H1 (cell line): ENCODE measurements at regions not wholly inside any gene's neighbourhood (a gene's known extent, or its start where the extent isn't known, plus 50 kb on each side); places are given as distances from the start of the nearest gene placed in this dataset.

Experiments used
- CTCF ChIA-PET: fragments of 300-600 bp; sonication (Branson Sonifier 250); formaldehyde crosslinking; loops from one replicate; lab custom pipeline; 2021; ENCODE audit not compliant: partially characterized antibody; lab: Charles Lee
- POLR2A ChIA-PET: fragments of 300-600 bp; sonication (Branson Sonifier 250); formaldehyde crosslinking; loops from one replicate; lab custom pipeline; 2021; ENCODE audit warnings: inconsistent platforms; ENCODE audit not compliant: partially characterized antibody; lab: Charles Lee
- DNase-seq, 2 experiments: peaks; one replicate each; pipeline versions ENCODE4 v3.0.0 to v3.0.0-alpha.2; 2010 to 2022; ENCODE audit warnings: low spot score in 2 of 2, low read depth in 1 of 2, mixed read lengths in 1 of 2
- FAIRE-seq: peaks from 2 replicates; lab custom pipeline; 2011; peaks lifted over from hg19 to GRCh38; lab: Jason Lieb, UNC
- H2AFZ ChIP-seq: 2 replicates; pipeline ENCODE4 v1.8.1; 2012; ENCODE audit warnings: low read length, inconsistent platforms
- H2AK5ac ChIP-seq: 2 replicates; pipeline ENCODE4 v1.6.1; 2013; ENCODE audit warnings: low read depth, low read length
- H2BK120ac ChIP-seq: replicated peaks from 2 replicates; pipeline ENCODE3; 2013; ENCODE audit warnings: low read depth, low read length, inconsistent platforms
- H2BK12ac ChIP-seq: 2 replicates; pipeline ENCODE4 v1.6.1; 2013; ENCODE audit warnings: low read depth, low read length
- H2BK15ac ChIP-seq: 2 replicates; pipeline ENCODE4 v1.6.1; 2013; ENCODE audit warnings: low read length
- H2BK20ac ChIP-seq: 2 replicates; pipeline ENCODE4 v1.6.1; 2013; ENCODE audit warnings: low read length
- H2BK5ac ChIP-seq: 2 replicates; pipeline ENCODE4 v1.6.1; 2013; ENCODE audit warnings: low read depth, low read length
- H3K14ac ChIP-seq: 2 replicates; pipeline ENCODE4 v1.6.1; 2013; ENCODE audit warnings: inconsistent platforms; ENCODE audit not compliant: insufficient read length
- H3K18ac ChIP-seq: 2 replicates; pipeline ENCODE4 v1.6.1; 2013; ENCODE audit warnings: low read length; ENCODE audit errors: extremely low read depth
- H3K23ac ChIP-seq: 2 replicates; pipeline ENCODE4 v1.6.1; 2013; ENCODE audit warnings: inconsistent platforms; ENCODE audit not compliant: insufficient read length
- H3K23me2 ChIP-seq: 2 replicates; pipeline ENCODE4 v1.6.1; 2013; ENCODE audit warnings: low read depth, low read length
- H3K27ac ChIP-seq: 2 replicates; pipeline ENCODE4 v1.6.1; 2011; ENCODE audit warnings: low read depth, low read length, inconsistent platforms
- H3K27me3 ChIP-seq, 4 experiments: replicated peaks in 1 of 4; 1 replicate in 1 of 4; 2 replicates in 3 of 4; pipeline versions ENCODE4 v1.6.1 to v1.8.1; 2011 to 2013; ENCODE audit warnings: low read length in 3 of 4, mild to moderate bottlenecking in 3 of 4, inconsistent platforms in 2 of 4, mixed read lengths in 2 of 4, moderate library complexity in 1 of 4; ENCODE audit not compliant: control insufficient read depth in 3 of 4, insufficient read depth in 3 of 4; ENCODE audit errors: extremely low read depth in 1 of 4
- H3K36me3 ChIP-seq, 4 experiments: 2 replicates each; pipeline versions ENCODE4 v1.6.1 to v1.8.1; 2011 to 2013; ENCODE audit warnings: mild to moderate bottlenecking in 4 of 4, low read length in 3 of 4, moderate library complexity in 2 of 4, control low read depth in 1 of 4, inconsistent platforms in 1 of 4; ENCODE audit not compliant: insufficient read depth in 4 of 4, control insufficient read depth in 2 of 4
- H3K4ac ChIP-seq: replicated peaks from 2 replicates; pipeline ENCODE3; 2013; ENCODE audit warnings: low read length, low read depth, mixed read lengths, inconsistent platforms; ENCODE audit not compliant: insufficient read length
- H3K4me1 ChIP-seq, 4 experiments: replicated peaks in 1 of 4; 1 replicate in 1 of 4; 2 replicates in 3 of 4; pipeline versions ENCODE4 v1.6.1 to v1.8.1; 2011 to 2013; ENCODE audit warnings: low read length in 3 of 4, inconsistent platforms in 2 of 4, mixed read lengths in 1 of 4; ENCODE audit not compliant: insufficient read depth in 4 of 4, control insufficient read depth in 3 of 4
- H3K4me2 ChIP-seq, 2 experiments: 2 replicates each; pipeline versions ENCODE4 v1.6.1 to v1.8.1; 2011 to 2013; ENCODE audit warnings: low read depth in 2 of 2, low read length in 2 of 2, control low read depth in 1 of 2, inconsistent platforms in 1 of 2, mild to moderate bottlenecking in 1 of 2; ENCODE audit not compliant: insufficient read depth in 1 of 2
- H3K4me3 ChIP-seq, 4 experiments: fragments of 200-600, 300-600 bp in 1 of 4; sonication (generic), shearing (Covaris generic), sonication (Bioruptor Twin) in 1 of 4; 2 replicates each; pipeline versions ENCODE4 v1.5.1 to v1.8.1; 2011 to 2016; ENCODE audit warnings: low read length in 4 of 4, low read depth in 3 of 4, control low read depth in 2 of 4, inconsistent platforms in 2 of 4, mild to moderate bottlenecking in 2 of 4, mixed read lengths in 1 of 4, moderate library complexity in 1 of 4; ENCODE audit not compliant: insufficient read depth in 2 of 4; ENCODE audit errors: extremely low read depth in 1 of 4
- H3K56ac ChIP-seq: replicated peaks from 2 replicates; pipeline ENCODE3; 2013; ENCODE audit warnings: low read depth, mild to moderate bottlenecking, mixed read lengths, low read length, inconsistent platforms; ENCODE audit not compliant: insufficient read length
- H3K79me1 ChIP-seq: 2 replicates; pipeline ENCODE4 v1.6.1; 2013; ENCODE audit warnings: low read depth, low read length, control low read depth
- H3K79me2 ChIP-seq, 2 experiments: 2 replicates each; pipeline versions ENCODE4 v1.6.1 to v1.8.1; 2012 to 2013; ENCODE audit warnings: low read length in 2 of 2, mild to moderate bottlenecking in 2 of 2, inconsistent platforms in 1 of 2; ENCODE audit not compliant: insufficient read depth in 2 of 2, control insufficient read depth in 1 of 2
- H3K9ac ChIP-seq, 4 experiments: replicated peaks in 1 of 4; 1 replicate in 1 of 4; 2 replicates in 3 of 4; pipeline versions ENCODE4 v1.6.1 to v1.8.1; 2011 to 2013; ENCODE audit warnings: low read depth in 3 of 4, low read length in 3 of 4, control low read depth in 2 of 4, mild to moderate bottlenecking in 2 of 4, moderate library complexity in 2 of 4, inconsistent platforms in 1 of 4; ENCODE audit errors: extremely low read depth in 1 of 4
- H3K9me3 ChIP-seq, 2 experiments: 2 replicates each; pipeline versions ENCODE4 v1.6.1 to v1.8.1; 2012 to 2013; ENCODE audit warnings: mild to moderate bottlenecking in 2 of 2, moderate library complexity in 2 of 2, control low read depth in 1 of 2, inconsistent platforms in 1 of 2, low read depth in 1 of 2, low read length in 1 of 2, mixed read lengths in 1 of 2; ENCODE audit not compliant: insufficient read depth in 2 of 2
- H4K20me1 ChIP-seq, 2 experiments: replicated peaks in 1 of 2; 2 replicates each; pipeline versions ENCODE3 to v1.8.1; 2011 to 2013; ENCODE audit warnings: inconsistent platforms in 2 of 2, low read length in 2 of 2, mild to moderate bottlenecking in 1 of 2; ENCODE audit not compliant: insufficient read depth in 2 of 2, control insufficient read depth in 1 of 2
- H4K5ac ChIP-seq: 2 replicates; pipeline ENCODE4 v1.6.1; 2013; ENCODE audit warnings: low read length, low read depth, mixed read lengths, inconsistent platforms; ENCODE audit not compliant: insufficient read length
- H4K8ac ChIP-seq: 2 replicates; pipeline ENCODE4 v1.8.0; 2013; ENCODE audit warnings: mild to moderate bottlenecking, moderate library complexity, low read length, inconsistent platforms; ENCODE audit not compliant: insufficient read depth; ENCODE audit errors: extremely low read depth
- H4K91ac ChIP-seq: replicated peaks from 2 replicates; pipeline ENCODE3; 2013; ENCODE audit warnings: low read length, mixed read lengths, inconsistent platforms; ENCODE audit not compliant: insufficient read length
- BRCA1 ChIP-seq: IDR thresholded peaks from 2 replicates; pipeline ENCODE4 v1.6.1; 2012; ENCODE audit warnings: low read depth, low read length, improper control_type of control experiment
- E2F6 ChIP-seq: IDR thresholded peaks from 2 replicates; pipeline ENCODE4 v1.6.1; 2012; ENCODE audit warnings: inconsistent platforms
- FOSL1 ChIP-seq: IDR thresholded peaks from 2 replicates; pipeline ENCODE4 v1.6.1; 2011; ENCODE audit warnings: mild to moderate bottlenecking, low read depth, low read length, moderate library complexity; ENCODE audit not compliant: insufficient read depth
- GTF2F1 ChIP-seq: IDR thresholded peaks from 2 replicates; pipeline ENCODE4 v1.6.1; 2012; ENCODE audit warnings: low read depth, low read length, improper control_type of control experiment, borderline replicate concordance
- JUN ChIP-seq: IDR thresholded peaks from 2 replicates; pipeline ENCODE4 v1.6.1; 2011; ENCODE audit warnings: low read depth, mild to moderate bottlenecking, improper control_type of control experiment, low read length
- KDM5A ChIP-seq: fragments of 200-600 bp; IDR thresholded peaks from 2 replicates; pipeline ENCODE4 v1.7.1; 2012; ENCODE audit warnings: mild to moderate bottlenecking, low read length, inconsistent platforms, mixed read lengths
- NRF1 ChIP-seq: IDR thresholded peaks from 2 replicates; pipeline ENCODE4 v1.6.1; 2011; ENCODE audit warnings: mild to moderate bottlenecking, low read depth, low read length, improper control_type of control experiment
- POLR2A ChIP-seq, 2 experiments: IDR thresholded peaks; 1 replicate in 1 of 2; 2 replicates in 1 of 2; pipeline ENCODE4 v1.6.1; 2011; ENCODE audit warnings: low read depth in 2 of 2, low read length in 2 of 2, mild to moderate bottlenecking in 2 of 2; ENCODE audit errors: control extremely low read depth in 1 of 2
- RFX5 ChIP-seq: IDR thresholded peaks from 2 replicates; pipeline ENCODE4 v1.6.1; 2011; ENCODE audit warnings: low read depth, low read length, improper control_type of control experiment, borderline replicate concordance
- SIX5 ChIP-seq: IDR thresholded peaks from 2 replicates; pipeline ENCODE4 v1.6.1; 2011; ENCODE audit warnings: mild to moderate bottlenecking, low read depth, low read length
- SP1 ChIP-seq: IDR thresholded peaks from 2 replicates; pipeline ENCODE4 v1.6.1; 2011; ENCODE audit warnings: low read depth, low read length
- TAF1 ChIP-seq: IDR thresholded peaks from 2 replicates; pipeline ENCODE4 v1.6.1; 2011; ENCODE audit warnings: mild to moderate bottlenecking, low read depth, low read length
- ZNF274 ChIP-seq: IDR thresholded peaks from 2 replicates; pipeline ENCODE4 v1.7.0; 2012; ENCODE audit warnings: low read length, borderline replicate concordance; ENCODE audit errors: extremely low read depth
- whole genome bisulfite sequencing, 2 experiments: shearing (Covaris generic) in 1 of 2; methylation state at CpG; one replicate each; pipeline versions ENCODE4 v1.1.6 to v1.1.7; 2013 to 2015; ENCODE audit warnings: low lambda C conversion rate in 2 of 2, mixed read lengths in 2 of 2, inconsistent platforms in 1 of 2, low coverage in 1 of 2, missing lambda C conversion rate in 1 of 2; ENCODE audit not compliant: insufficient replicate concordance in 2 of 2, insufficient coverage in 1 of 2, insufficient read length in 1 of 2; ENCODE audit errors: extremely low coverage in 1 of 2, missing lambda C conversion rate in 1 of 2; 5-methylcytosine and 5-hydroxymethylcytosine counted together

- Histone ChIP-seq H3K4me2 (no peak overlapping the region), H3K27ac (no peak overlapping the region), H3K9ac (no peak overlapping the region), H3K9me3 (no peaks in the 10 kb centered on the region), H3K36me3 (no peaks in the 10 kb centered on the region), H2AFZ (no peak overlapping the region), H3K4me1 (no peaks in the 10 kb centered on the region; a peak in 1 of 7 replicates), H4K5ac (no peak overlapping the region), H4K20me1 (no peaks in the 10 kb centered on the region), H3K56ac (no peak overlapping the region), H3K4me3 (no peak overlapping the region), H2AK5ac (no peak overlapping the region), H2BK20ac (no peak overlapping the region), H3K18ac (no peak overlapping the region), H3K4ac (no peak overlapping the region), H3K14ac (no peak overlapping the region), H3K23me2 (no peaks in the 10 kb centered on the region), H4K91ac (no peak overlapping the region), H2BK120ac (no peak overlapping the region), H3K23ac (no peak overlapping the region), H2BK5ac (no peak overlapping the region), H3K79me1 (no peaks in the 10 kb centered on the region), H2BK12ac (no peak overlapping the region), H4K8ac (no peak overlapping the region), H3K27me3 (no peaks in the 10 kb centered on the region), H3K79me2 (no peaks in the 10 kb centered on the region), H2BK15ac (no peak overlapping the region)
- no peak for TF ChIP-seq E2F6
- TF ChIP-seq KDM5A = no peak
- TF ChIP-seq SP1 = no peak
- TF ChIP-seq NRF1 = no peak
- no peak for TF ChIP-seq JUN
- no peak for TF ChIP-seq BRCA1
- no peak for TF ChIP-seq ZNF274
- no peak for TF ChIP-seq FOSL1
- TF ChIP-seq GTF2F1 = no peak
- TF ChIP-seq RFX5 = no peak
- no peak for TF ChIP-seq TAF1
- no peak for TF ChIP-seq SIX5
- TF ChIP-seq POLR2A (IDR thresholded peaks at IDR 0.05; ENCODE audit: control extremely low read depth in 1 of 2, low read depth in 2 of 2, low read length in 2 of 2) = no peak
- DNase-seq (no peak), FAIRE-seq (no peak)
- WGBS, 2 experiments = 88% methylated on average over 2 of the region's 2 CpGs; no CpG with 5 or more reads in 1 of the 2 experiments
- ChIA-PET POLR2A (interaction anchor here (0.6 kb wide), 1 partner anchor 224 kb away, joined by 3 read pairs; no protein-coding TSS in a partner anchor), CTCF (interaction anchor here (1.2 kb wide), 1 partner anchor 10 kb away, joined by 3 read pairs; no protein-coding TSS in a partner anchor)
Measured at GRCh38 chr5:122547219-122547618, 227.7 kb upstream of the SNX2 start.
